ENCODE measurements at regions not wholly inside any gene's neighbourhood (a gene's known extent, or its start where the extent isn't known, plus 50 kb on each side); places are given as distances from the start of the nearest gene placed in this dataset.
"Not testable (repeated sequence)": the region's sequence is repeated elsewhere in the genome, so short reads cannot be mapped to it uniquely, and the experiment has no call there.

GRCh38 chr16:80009971-80010659 lies 409.6 kb upstream of the MAF start:
- DNase-seq (ENCODE audit: low spot score) = no peak

GRCh38 chr16:80008857-80009256 lies 408.3 kb upstream of the MAF start:
- DNase-seq (ENCODE audit: low spot score) = no peak

GRCh38 chr16:80007231-80007630 lies 406.7 kb upstream of the MAF start:
- DNase-seq (ENCODE audit: low spot score) = no peak

GRCh38 chr16:80006241-80007215 lies 406.0 kb upstream of the MAF start:
- DNase-seq (ENCODE audit: low spot score) = no peak

GRCh38 chr16:80004113-80004512 lies 403.6 kb upstream of the MAF start:
- DNase-seq (ENCODE audit: low spot score) = no peak

GRCh38 chr16:80002261-80002660 lies 401.7 kb upstream of the MAF start:
- no peak for DNase-seq (ENCODE audit: low spot score)

- no peak for DNase-seq (ENCODE audit: low spot score)
These were observed 397.6 kb upstream of the MAF start for GRCh38 chr16:79998143-79998542.

- DNase-seq (ENCODE audit: low spot score) = no peak
These were observed 396.7 kb upstream of the MAF start for GRCh38 chr16:79997257-79997656.

- no peak for DNase-seq (ENCODE audit: low spot score)
These were observed 395.8 kb upstream of the MAF start for GRCh38 chr16:79996321-79996720.

GRCh38 chr16:79995315-79995714 lies 394.8 kb upstream of the MAF start:
- DNase-seq (ENCODE audit: low spot score) = no peak

- no peak for DNase-seq (ENCODE audit: low spot score)
These were observed 393.9 kb upstream of the MAF start for GRCh38 chr16:79994418-79994817.

- DNase-seq (ENCODE audit: low spot score) = no peak
These were observed 393.2 kb upstream of the MAF start for GRCh38 chr16:79993629-79994209.

GRCh38 chr16:79991969-79992368 lies 391.4 kb upstream of the MAF start:
- DNase-seq (ENCODE audit: low spot score) = no peak

GRCh38 chr16:79988721-79989220 lies 388.2 kb upstream of the MAF start:
- no peak for DNase-seq (ENCODE audit: low spot score)

GRCh38 chr16:79988089-79988488 lies 387.6 kb upstream of the MAF start:
- DNase-seq (ENCODE audit: low spot score) = no peak

- no peak for DNase-seq (ENCODE audit: low spot score)
These were observed 385.8 kb upstream of the MAF start for GRCh38 chr16:79986352-79986751.

GRCh38 chr16:79985606-79986005 lies 385.1 kb upstream of the MAF start:
- DNase-seq (ENCODE audit: low spot score) = no peak

- not testable (repeated sequence) for DNase-seq (ENCODE audit: low spot score)
These were observed 383.6 kb upstream of the MAF start for GRCh38 chr16:79984149-79984548.

GRCh38 chr16:79982862-79983261 lies 382.3 kb upstream of the MAF start:
- DNase-seq (ENCODE audit: low spot score) = no peak

- DNase-seq (ENCODE audit: low spot score) = no peak
These were observed 381.8 kb upstream of the MAF start for GRCh38 chr16:79982361-79982760.

- DNase-seq (ENCODE audit: low spot score) = no peak
These were observed 381.3 kb upstream of the MAF start for GRCh38 chr16:79981814-79982213.

GRCh38 chr16:79980650-79981521 lies 380.3 kb upstream of the MAF start:
- no peak for DNase-seq (ENCODE audit: low spot score)

Data from CD4-positive, alpha-beta T cell treated with Interleukin-6 at 100 ng/mL for 8 hours (primary cell).